ENCODE measurements at regions not wholly inside any gene's neighbourhood (a gene's known extent, or its start where the extent isn't known, plus 50 kb on each side); places are given as distances from the start of the nearest gene placed in this dataset.

DNA sequence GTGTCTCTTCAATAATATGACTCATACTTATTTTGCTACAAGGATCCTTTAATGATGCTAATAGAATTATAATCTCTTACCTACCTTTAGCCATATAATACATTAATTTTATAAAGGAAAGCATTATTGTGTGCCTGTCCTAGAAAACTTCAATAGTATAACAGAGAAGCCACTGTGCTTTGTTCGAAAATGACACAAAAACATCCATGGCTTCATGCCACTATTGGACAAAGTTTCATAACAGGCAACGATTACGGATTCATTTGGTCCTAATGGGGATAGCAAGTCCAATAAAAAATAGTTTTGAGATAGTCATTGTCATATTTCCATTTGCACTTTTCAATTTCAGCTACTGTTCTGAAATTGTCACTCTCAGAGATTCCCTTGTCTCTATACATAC is 52.5 kb upstream of the CCDC150 start:
- DNase-seq (ENCODE audit: low read depth in 2 of 2), result no peak

- no peak for DNase-seq (ENCODE audit: low read depth in 2 of 2)
Observed at GRCh38 chr2:196587739-196588138, 51.8 kb upstream of the CCDC150 start.

- no peak for DNase-seq (ENCODE audit: low read depth in 2 of 2)
Observed at GRCh38 chr2:196589419-196589818, 50.1 kb upstream of the CCDC150 start.

All from stimulated activated CD4-positive, alpha-beta T cell treated with anti-CD3 and anti-CD28 coated beads, Interleukin-1b, Interleukin-23, amount 100 ng/mL, for 1 hour (primary cell).